Osteoblast (primary cell): ENCODE measurements at regions not wholly inside any gene's neighbourhood (a gene's known extent, or its start where the extent isn't known, plus 50 kb on each side); places are given as distances from the start of the nearest gene placed in this dataset.

Source experiments
- DNase-seq: peaks from one replicate; pipeline ENCODE4 v3.0.0; 2011; ENCODE audit warnings: low spot score, mixed read lengths; ENCODE audit not compliant: insufficient read length; ENCODE audit errors: missing footprints
- H2AFZ ChIP-seq: 2 replicates; pipeline ENCODE4 v1.6.0; 2011; ENCODE audit warnings: mild to moderate bottlenecking, low read length
- H3K27ac ChIP-seq: 2 replicates; pipeline ENCODE4 v1.5.1; 2011; ENCODE audit warnings: mild to moderate bottlenecking, low read depth, low read length, moderate library complexity
- H3K27me3 ChIP-seq: 2 replicates; pipeline ENCODE4 v1.6.0; 2012; ENCODE audit warnings: mild to moderate bottlenecking, control low read depth, inconsistent platforms, low read length, moderate library complexity; ENCODE audit not compliant: insufficient read depth
- H3K36me3 ChIP-seq: 2 replicates; pipeline ENCODE4 v1.5.1; 2011; ENCODE audit warnings: mild to moderate bottlenecking, low read length, control low read depth, moderate library complexity; ENCODE audit not compliant: insufficient read depth
- H3K4me1 ChIP-seq: 2 replicates; pipeline ENCODE4 v1.5.1; 2011; ENCODE audit warnings: mild to moderate bottlenecking, low read length, control low read depth, moderate library complexity; ENCODE audit not compliant: insufficient read depth
- H3K4me2 ChIP-seq: 2 replicates; pipeline ENCODE4 v1.6.0; 2011; ENCODE audit warnings: mild to moderate bottlenecking, low read length; ENCODE audit not compliant: insufficient read depth
- H3K4me3 ChIP-seq: fragments of 200-600 bp; sonication (generic); 3 replicates; pipeline ENCODE4 v1.5.1; 2012; ENCODE audit warnings: mild to moderate bottlenecking, low read length, inconsistent platforms; ENCODE audit not compliant: insufficient read depth
- H3K79me2 ChIP-seq: 2 replicates; pipeline ENCODE4 v1.6.0; 2012; ENCODE audit warnings: mild to moderate bottlenecking, low read length, control low read depth, inconsistent platforms; ENCODE audit not compliant: insufficient read depth
- H3K9me3 ChIP-seq: 2 replicates; pipeline ENCODE4 v1.5.1; 2011; ENCODE audit warnings: low read depth, low read length, control low read depth
- H4K20me1 ChIP-seq: 2 replicates; pipeline ENCODE4 v1.6.0; 2012; ENCODE audit warnings: mild to moderate bottlenecking, low read length, control low read depth; ENCODE audit not compliant: insufficient read depth
- TF ChIP-seq, protein P1 (sequence below): IDR thresholded peaks from 2 replicates; pipeline ENCODE4 v1.5.1; 2011; ENCODE audit warnings: mild to moderate bottlenecking, low read depth, low read length, moderate library complexity; ENCODE audit errors: extremely low read depth

DNA sequence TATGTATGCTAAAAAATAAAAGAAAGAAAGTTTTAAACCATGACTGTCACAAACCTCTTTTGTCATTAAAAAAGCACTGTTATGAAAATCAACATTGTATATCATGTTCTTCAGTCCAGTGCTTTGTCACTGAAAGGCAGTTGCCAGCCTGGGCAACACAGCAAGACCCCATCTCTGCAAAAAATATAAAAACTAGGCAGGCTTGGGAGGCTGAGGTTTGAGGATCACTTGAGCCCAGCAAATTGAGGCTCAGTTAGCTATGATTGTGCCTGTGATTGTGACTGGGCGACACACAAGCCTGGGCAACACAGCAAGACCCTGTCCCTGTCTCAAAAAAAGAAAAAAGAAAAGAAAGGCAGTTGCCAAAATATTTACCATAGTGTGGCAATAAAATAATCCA lies 102.7 kb upstream of the NAP1L1 start:
- Histone ChIP-seq H3K79me2 (no peaks in the 10 kb centered on the region), H3K4me2 (no peak overlapping the region), H3K9me3 (no peaks in the 10 kb centered on the region), H2AFZ (no peak overlapping the region), H3K4me1 (peaks cover 14% of the 10 kb centered on the region), H3K4me3 (no peak overlapping the region), H4K20me1 (no peaks in the 10 kb centered on the region), H3K27ac (no peak overlapping the region), H3K36me3 (no peaks in the 10 kb centered on the region), H3K27me3 (no peaks in the 10 kb centered on the region)
- DNase-seq, result no peak
- TF ChIP-seq, protein P1, sequence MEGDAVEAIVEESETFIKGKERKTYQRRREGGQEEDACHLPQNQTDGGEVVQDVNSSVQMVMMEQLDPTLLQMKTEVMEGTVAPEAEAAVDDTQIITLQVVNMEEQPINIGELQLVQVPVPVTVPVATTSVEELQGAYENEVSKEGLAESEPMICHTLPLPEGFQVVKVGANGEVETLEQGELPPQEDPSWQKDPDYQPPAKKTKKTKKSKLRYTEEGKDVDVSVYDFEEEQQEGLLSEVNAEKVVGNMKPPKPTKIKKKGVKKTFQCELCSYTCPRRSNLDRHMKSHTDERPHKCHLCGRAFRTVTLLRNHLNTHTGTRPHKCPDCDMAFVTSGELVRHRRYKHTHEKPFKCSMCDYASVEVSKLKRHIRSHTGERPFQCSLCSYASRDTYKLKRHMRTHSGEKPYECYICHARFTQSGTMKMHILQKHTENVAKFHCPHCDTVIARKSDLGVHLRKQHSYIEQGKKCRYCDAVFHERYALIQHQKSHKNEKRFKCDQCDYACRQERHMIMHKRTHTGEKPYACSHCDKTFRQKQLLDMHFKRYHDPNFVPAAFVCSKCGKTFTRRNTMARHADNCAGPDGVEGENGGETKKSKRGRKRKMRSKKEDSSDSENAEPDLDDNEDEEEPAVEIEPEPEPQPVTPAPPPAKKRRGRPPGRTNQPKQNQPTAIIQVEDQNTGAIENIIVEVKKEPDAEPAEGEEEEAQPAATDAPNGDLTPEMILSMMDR, result no peak

DNA sequence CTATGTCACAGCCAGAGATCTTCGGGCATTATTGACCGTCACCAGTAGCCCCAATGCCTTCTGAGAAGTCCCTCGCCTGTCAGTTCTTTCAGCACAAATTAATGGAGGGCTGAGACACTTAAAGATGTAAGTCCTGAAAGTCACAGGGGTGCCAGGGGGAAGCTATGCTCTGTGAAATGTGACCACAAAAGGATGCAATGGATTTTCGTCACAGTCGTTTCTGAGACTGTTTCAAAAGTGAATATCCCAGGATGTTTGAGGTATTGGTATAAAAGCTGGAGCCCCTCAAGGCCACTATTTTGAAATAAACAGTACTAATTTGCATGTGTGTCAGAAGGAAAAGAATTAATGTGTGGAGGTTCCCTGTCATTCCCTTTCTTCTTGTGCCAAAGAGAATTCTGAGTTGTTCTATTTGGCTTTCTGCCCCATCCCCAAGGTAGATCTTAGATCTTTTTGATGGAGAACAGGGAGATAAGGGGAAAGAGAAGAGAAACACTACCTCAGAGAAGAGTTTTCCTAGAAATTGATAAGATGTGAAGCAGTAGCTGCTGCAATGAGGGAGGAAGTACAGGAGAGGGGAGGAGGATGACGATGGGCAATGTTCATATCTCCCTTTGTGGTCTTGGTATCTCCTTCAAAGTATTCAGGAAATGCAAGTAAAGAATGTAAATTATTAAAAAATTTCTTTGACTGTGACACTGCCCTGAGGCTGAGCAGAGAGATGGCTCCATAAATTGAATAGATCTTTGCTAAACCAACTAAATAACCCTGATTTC lies 101.8 kb upstream of the NAP1L1 start:
- H3K4me2 ChIP-seq, result no peak overlapping the region
- no peak overlapping the region for H3K27ac ChIP-seq
- no peaks in the 10 kb centered on the region for H3K27me3 ChIP-seq
- TF ChIP-seq, protein P1, result no peak
- no peak overlapping the region for H3K4me3 ChIP-seq
- H2AFZ ChIP-seq, result no peak overlapping the region
- no peaks in the 10 kb centered on the region for H4K20me1 ChIP-seq
- H3K4me1 ChIP-seq, result peaks cover 14% of the 10 kb centered on the region
- H3K9me3 ChIP-seq, result no peaks in the 10 kb centered on the region
- DNase-seq, result no peak
- H3K79me2 ChIP-seq, result no peaks in the 10 kb centered on the region
- H3K36me3 ChIP-seq, result no peaks in the 10 kb centered on the region

DNA sequence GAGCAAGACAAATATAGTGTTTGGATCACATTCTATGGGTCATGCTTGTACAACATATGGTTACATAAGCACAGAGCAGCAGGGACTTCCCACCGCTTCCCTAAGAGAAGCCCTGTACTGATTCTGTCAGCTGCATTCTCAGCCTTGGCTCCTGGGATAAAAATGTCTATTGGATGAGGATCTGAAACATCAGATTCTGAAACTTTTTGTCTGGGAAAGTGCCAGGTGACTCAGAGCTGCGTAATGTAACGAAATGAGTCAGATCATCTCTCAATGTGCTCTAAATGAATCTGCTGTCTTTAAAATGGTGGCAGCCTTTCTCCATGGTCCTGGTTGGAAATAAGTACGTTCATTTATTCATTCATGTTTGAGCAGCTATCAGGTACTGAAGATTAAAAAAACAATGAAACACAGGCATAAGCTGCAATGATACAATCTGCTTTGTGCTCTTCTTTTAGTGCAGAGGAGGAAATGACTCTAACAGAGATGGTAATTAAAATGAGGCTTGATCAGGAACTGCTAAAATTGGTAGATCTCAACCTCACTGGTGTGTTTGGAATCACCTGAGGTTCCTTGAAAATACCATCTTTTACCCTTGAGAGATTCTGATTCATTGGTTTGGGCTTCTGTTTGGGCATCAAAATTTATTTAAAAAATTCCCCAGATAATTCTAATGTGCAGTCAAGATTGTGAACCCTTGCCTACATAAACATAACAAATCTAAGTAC lies 99.1 kb upstream of the NAP1L1 start:
- Histone ChIP-seq H3K4me2 (peak overlapping the region; percentile 55), H3K4me3 (no peak overlapping the region), H4K20me1 (no peaks in the 10 kb centered on the region), H2AFZ (peak overlapping the region; percentile 26), H3K27me3 (no peaks in the 10 kb centered on the region), H3K79me2 (no peaks in the 10 kb centered on the region), H3K36me3 (no peaks in the 10 kb centered on the region), H3K9me3 (no peaks in the 10 kb centered on the region), H3K4me1 (peaks cover 14% of the 10 kb centered on the region), H3K27ac (peak overlapping the region; percentile 66)
- TF ChIP-seq, protein P1, result no peak
- peak; percentile 77 for DNase-seq
